ENCODE measurements at regions not wholly inside any gene's neighbourhood (a gene's known extent, or its start where the extent isn't known, plus 50 kb on each side); places are given as distances from the start of the nearest gene placed in this dataset.

- no peak for TF ChIP-seq TFAM (CRISPR knock-in tag; conservative IDR thresholded peaks at IDR 0.05)
Observed at GRCh38 chr12:118851891-118852290, 129.4 kb upstream of the SRRM4 start (continued).

GRCh38 chr12:118853634-118854033, 127.7 kb upstream of the SRRM4 start:
- H3K79me2 ChIP-seq (ENCODE audit: control insufficient read depth, insufficient read depth, low read length), result no peaks in the 10 kb centered on the region
- 0% methylated on average over 4 of the region's 4 CpGs for WGBS (ENCODE audit: insufficient coverage, low coverage, missing lambda C conversion rate)
- no peaks in the 10 kb centered on the region for H3K9me1 ChIP-seq (ENCODE audit: control insufficient read depth, insufficient read depth, low read length)
- in situ Hi-C loops (cut with MboI), result no loop called here
- no peaks in the 10 kb centered on the region for H3K27me3 ChIP-seq (ENCODE audit: control insufficient read depth in 2 of 2, insufficient read depth in 2 of 2, low read length in 2 of 2)
- FAIRE-seq (no peak), DNase-seq (ENCODE audit: extremely low read depth in 1 of 4, low spot score in 3 of 4) (peak in 1 of 4 experiments; percentile 7), ATAC-seq (no peak)
- no peak overlapping the region for H3K4me2 ChIP-seq (ENCODE audit: insufficient read depth, low read length)
- no peaks in the 10 kb centered on the region for H3K9me3 ChIP-seq (replicated peaks; ENCODE audit: control insufficient read depth, insufficient read depth, low read depth, low read length)
- ChIA-PET POLR2A (no interaction called here), CTCF (ENCODE audit: low intra/inter-chr PET ratio) (no interaction called here)
- no peaks in the 10 kb centered on the region for H3K36me3 ChIP-seq (ENCODE audit: control insufficient read depth, insufficient read depth, low read length)
- intact Hi-C loops (cut with micrococcal nuclease), result loop anchor here (10.0 kb wide), 1 partner anchor 449 kb away; no protein-coding TSS in a partner anchor
- no peaks in the 10 kb centered on the region for H3K4me1 ChIP-seq (replicated peaks in 1 of 2; ENCODE audit: control insufficient read depth in 2 of 2, insufficient read depth in 2 of 2, low read length in 2 of 2)
- H3K27ac ChIP-seq (ENCODE audit: extremely low read depth, low read depth, low read length), result no peak overlapping the region
- no peak for TF ChIP-seq ZNF583 (CRISPR knock-in tag; IDR thresholded peaks at IDR 0.05)
- no peak for TF ChIP-seq TCF15 (CRISPR knock-in tag; IDR thresholded peaks at IDR 0.05)
- TF ChIP-seq CTCF (IDR thresholded peaks at IDR 0.05 in 2 of 3, conservative IDR thresholded peaks at IDR 0.05 in 1 of 3; ENCODE audit: insufficient read depth in 2 of 3, low read depth in 1 of 3, low read length in 3 of 3), result peak in 2 of 3 experiments; percentile 14 to 26; a peak in 1 of 6 replicates
- no peak for TF ChIP-seq LCOR (CRISPR knock-in tag; IDR thresholded peaks at IDR 0.05)
- TF ChIP-seq TCF7 (IDR thresholded peaks at IDR 0.05; ENCODE audit: borderline replicate concordance), result no peak
- TF ChIP-seq PYGO2 (tag; IDR thresholded peaks at IDR 0.05), result no peak
- TF ChIP-seq ZBTB9 (CRISPR knock-in tag; IDR thresholded peaks at IDR 0.05), result no peak
- no peak overlapping the region for H3K4me3 ChIP-seq
- no peaks in the 10 kb centered on the region for H4K20me1 ChIP-seq (replicated peaks; ENCODE audit: control insufficient read depth, insufficient read depth, low read length)
- H2AFZ ChIP-seq (ENCODE audit: low read depth, low read length), result no peak overlapping the region
- H3K9ac ChIP-seq (ENCODE audit: insufficient read depth in 1 of 2, low read depth in 2 of 2, low read length in 2 of 2), result no peak overlapping the region
- no TSS peak for BruUV-seq (replicated peaks)
